BJ (cell line): ENCODE measurements at regions not wholly inside any gene's neighbourhood (a gene's known extent, or its start where the extent isn't known, plus 50 kb on each side); places are given as distances from the start of the nearest gene placed in this dataset.
"Not testable (repeated sequence)": the region's sequence is repeated elsewhere in the genome, so short reads cannot be mapped to it uniquely, and the experiment has no call there.

Source experiments
- CTCF ChIA-PET: fragments of 350-600 bp; formaldehyde crosslinking; extraction: SDS; loops from one replicate; lab custom pipeline; 2021; ENCODE audit warnings: antibody characterized with exemption, inconsistent platforms; lab: Yijun Ruan, JAX
- POLR2A ChIA-PET: fragments of 300-600 bp; sonication (Branson Sonifier 250); formaldehyde crosslinking; extraction: SDS; loops from one replicate; lab custom pipeline; 2021; ENCODE audit warnings: antibody characterized with exemption; lab: Charles Lee
- DNase-seq: peaks from one replicate; pipeline ENCODE4 v3.0.0-alpha.2; 2011; ENCODE audit warnings: low read depth
- H3K27me3 ChIP-seq: 2 replicates; pipeline ENCODE4 v1.6.0; 2011; ENCODE audit warnings: low read length; ENCODE audit not compliant: control insufficient read depth, insufficient read depth
- H3K36me3 ChIP-seq: 2 replicates; pipeline ENCODE4 v1.5.1; 2011; ENCODE audit warnings: low read length; ENCODE audit not compliant: control insufficient read depth, insufficient read depth
- H3K4me3 ChIP-seq: 2 replicates; pipeline ENCODE4 v1.5.1; 2011; ENCODE audit warnings: low read depth, mild to moderate bottlenecking, control low read depth, low read length
- TF ChIP-seq, protein P1 (sequence below): IDR thresholded peaks from 2 replicates; pipeline ENCODE4 v1.5.1; 2011; ENCODE audit warnings: low read depth, mild to moderate bottlenecking, control low read depth, inconsistent platforms, low read length, moderate library complexity; ENCODE audit not compliant: insufficient read depth

DNA sequence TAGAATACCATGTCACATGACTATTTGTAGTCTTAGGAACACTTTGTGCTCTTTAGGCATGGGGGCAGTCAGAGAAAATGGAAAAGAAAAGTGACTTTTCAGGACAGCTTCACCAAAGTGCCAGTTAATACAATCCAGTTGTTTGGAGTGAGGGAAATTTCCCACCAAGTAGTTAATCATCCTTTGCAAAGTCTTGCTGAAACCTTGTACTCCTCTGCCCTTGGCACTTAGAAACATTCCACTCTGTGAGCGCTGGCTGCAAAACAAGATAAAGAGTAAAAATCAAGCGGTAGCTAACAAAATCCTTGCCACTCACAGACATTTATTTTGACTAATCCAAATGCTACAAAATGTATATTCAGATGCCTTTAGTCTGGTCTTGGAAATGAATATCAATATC lies 229.2 kb upstream of the HSF2 start:
- no peaks in the 10 kb centered on the region for H3K36me3 ChIP-seq
- ChIA-PET POLR2A (no interaction called here), CTCF (interaction anchor here (0.8 kb wide), 1 partner anchor 9 kb away, joined by 3 read pairs; no protein-coding TSS in a partner anchor)
- no peak overlapping the region for H3K4me3 ChIP-seq
- no peak for DNase-seq
- no peaks in the 10 kb centered on the region for H3K27me3 ChIP-seq
- TF ChIP-seq, protein P1, sequence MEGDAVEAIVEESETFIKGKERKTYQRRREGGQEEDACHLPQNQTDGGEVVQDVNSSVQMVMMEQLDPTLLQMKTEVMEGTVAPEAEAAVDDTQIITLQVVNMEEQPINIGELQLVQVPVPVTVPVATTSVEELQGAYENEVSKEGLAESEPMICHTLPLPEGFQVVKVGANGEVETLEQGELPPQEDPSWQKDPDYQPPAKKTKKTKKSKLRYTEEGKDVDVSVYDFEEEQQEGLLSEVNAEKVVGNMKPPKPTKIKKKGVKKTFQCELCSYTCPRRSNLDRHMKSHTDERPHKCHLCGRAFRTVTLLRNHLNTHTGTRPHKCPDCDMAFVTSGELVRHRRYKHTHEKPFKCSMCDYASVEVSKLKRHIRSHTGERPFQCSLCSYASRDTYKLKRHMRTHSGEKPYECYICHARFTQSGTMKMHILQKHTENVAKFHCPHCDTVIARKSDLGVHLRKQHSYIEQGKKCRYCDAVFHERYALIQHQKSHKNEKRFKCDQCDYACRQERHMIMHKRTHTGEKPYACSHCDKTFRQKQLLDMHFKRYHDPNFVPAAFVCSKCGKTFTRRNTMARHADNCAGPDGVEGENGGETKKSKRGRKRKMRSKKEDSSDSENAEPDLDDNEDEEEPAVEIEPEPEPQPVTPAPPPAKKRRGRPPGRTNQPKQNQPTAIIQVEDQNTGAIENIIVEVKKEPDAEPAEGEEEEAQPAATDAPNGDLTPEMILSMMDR: no peak

DNA sequence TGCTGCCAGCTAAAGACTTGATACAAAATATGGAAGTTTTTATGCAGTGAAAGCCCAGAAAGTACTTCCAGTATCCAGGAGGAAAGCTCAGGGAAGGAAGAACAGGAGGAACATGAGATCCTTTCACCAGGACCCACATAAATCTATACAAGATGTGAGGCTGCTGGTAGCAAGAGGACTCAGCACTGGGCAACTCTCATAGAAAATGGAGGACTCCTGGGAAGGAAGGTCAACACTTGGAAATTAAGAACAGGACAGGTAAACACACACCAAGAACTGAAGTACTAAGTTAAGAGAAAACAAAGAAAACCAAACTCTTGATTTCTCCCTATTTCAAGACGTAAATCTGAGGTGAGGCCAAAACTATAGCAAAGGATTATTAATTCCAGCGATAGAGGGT lies 220.5 kb upstream of the HSF2 start:
- TF ChIP-seq, protein P1: no peak
- CTCF ChIA-PET: interaction anchor here (0.8 to 4.9 kb wide), 5 partner anchors 7 to 779 kb away, joined by 3 to 30 read pairs (median 3); no protein-coding TSS in a partner anchor

GRCh38 chr6:122180132-122180531 lies 219.3 kb upstream of the HSF2 start:
- ChIA-PET CTCF (interaction anchor here (0.7 to 4.9 kb wide), 6 partner anchors 9 to 1095 kb away, joined by 3 to 30 read pairs (median 4); no protein-coding TSS in a partner anchor), POLR2A (no interaction called here)
- DNase-seq: no peak

More for the DNA sequence above, 220.5 kb upstream of the HSF2 start:
- POLR2A ChIA-PET: no interaction called here
- no peaks in the 10 kb centered on the region for H3K36me3 ChIP-seq
- no peak overlapping the region for H3K4me3 ChIP-seq
- H3K27me3 ChIP-seq: no peaks in the 10 kb centered on the region
- DNase-seq: no peak

GRCh38 chr6:122182061-122182460 lies 217.4 kb upstream of the HSF2 start:
- Histone ChIP-seq H3K4me3 (no peak overlapping the region), H3K27me3 (no peaks in the 10 kb centered on the region), H3K36me3 (no peaks in the 10 kb centered on the region)
- CTCF ChIA-PET: no interaction called here
- TF ChIP-seq, protein P1: no peak
- no peak for DNase-seq
- POLR2A ChIA-PET: no interaction called here

More at GRCh38 chr6:122180132-122180531, 219.3 kb upstream of the HSF2 start:
- TF ChIP-seq, protein P1: peak; percentile 48
- no peaks in the 10 kb centered on the region for H3K36me3 ChIP-seq
- H3K4me3 ChIP-seq: no peak overlapping the region
- no peaks in the 10 kb centered on the region for H3K27me3 ChIP-seq

DNA sequence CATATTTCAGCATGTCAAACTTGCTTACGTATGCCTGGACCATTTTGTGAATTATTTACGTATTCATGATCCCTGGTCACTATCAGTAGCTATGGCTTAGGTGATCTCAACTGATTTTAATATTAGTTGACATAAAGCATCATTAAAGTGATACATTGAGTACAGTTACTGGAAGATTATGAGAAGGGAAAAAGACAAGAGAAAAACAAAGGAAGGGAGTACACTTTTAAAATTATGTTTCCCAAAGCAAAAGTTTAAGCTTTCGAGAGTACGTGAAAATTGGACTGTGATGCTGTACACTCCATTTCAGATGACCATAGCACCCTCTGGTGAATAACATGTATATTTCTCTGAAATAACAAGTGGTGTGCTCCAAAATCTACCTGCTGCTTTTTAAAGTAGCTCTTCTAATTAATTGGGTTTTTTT lies 215.0 kb upstream of the HSF2 start:
- DNase-seq: no peak
- ChIA-PET CTCF (interaction anchor here (0.6 to 3.8 kb wide), 20 partner anchors 9 to 1129 kb away, joined by 3 to 50 read pairs (median 3); partner anchors contain the start of genes GJA1 and TBC1D32), POLR2A (interaction anchor here (0.5 to 0.7 kb wide), 3 partner anchors 123 to 751 kb away, joined by 3 to 4 read pairs (median 4); no protein-coding TSS in a partner anchor)
- H3K36me3 ChIP-seq: no peaks in the 10 kb centered on the region
- H3K4me3 ChIP-seq: no peak overlapping the region
- TF ChIP-seq, protein P1: peak; percentile 51
- H3K27me3 ChIP-seq: no peaks in the 10 kb centered on the region

DNA sequence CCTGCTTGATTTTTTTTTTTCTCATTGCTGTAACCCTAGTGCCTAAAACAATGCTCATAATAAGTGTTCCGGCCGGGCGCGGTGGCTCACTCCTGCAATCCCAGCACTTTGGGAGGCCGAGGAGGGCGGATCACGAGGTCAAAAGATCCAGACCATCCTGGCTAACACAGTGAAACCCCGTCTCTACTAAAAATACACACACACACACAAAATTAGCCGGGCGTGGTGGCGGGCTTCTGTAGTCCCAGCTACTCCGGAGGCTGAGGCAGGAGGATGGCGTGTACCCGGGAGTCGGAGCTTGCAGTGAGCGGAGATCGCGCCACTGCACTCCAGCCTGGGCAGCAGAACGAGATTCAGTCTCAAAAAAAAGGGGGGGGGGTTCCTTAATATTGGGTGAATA lies 214.0 kb upstream of the HSF2 start:
- H3K36me3 ChIP-seq, H3K27me3 ChIP-seq, H3K4me3 ChIP-seq, DNase-seq, POLR2A ChIA-PET: not testable (repeated sequence)
- CTCF ChIA-PET: interaction anchor here (0.6 to 3.8 kb wide), 8 partner anchors 14 to 1130 kb away, joined by 3 to 50 read pairs (median 6); partner anchors contain the start of gene TBC1D32
